Forelimb muscle (tissue), 1 donor: ENCODE measurements at regions not wholly inside any gene's neighbourhood (a gene's known extent, or its start where the extent isn't known, plus 50 kb on each side); places are given as distances from the start of the nearest gene placed in this dataset.
"Not testable (repeated sequence)": the region's sequence is repeated elsewhere in the genome, so short reads cannot be mapped to it uniquely, and the experiment has no call there.

Experiments
- DNase-seq: peaks from one replicate; pipeline ENCODE4 v3.0.0-alpha.2; 2013; ENCODE audit warnings: low read depth

DNA sequence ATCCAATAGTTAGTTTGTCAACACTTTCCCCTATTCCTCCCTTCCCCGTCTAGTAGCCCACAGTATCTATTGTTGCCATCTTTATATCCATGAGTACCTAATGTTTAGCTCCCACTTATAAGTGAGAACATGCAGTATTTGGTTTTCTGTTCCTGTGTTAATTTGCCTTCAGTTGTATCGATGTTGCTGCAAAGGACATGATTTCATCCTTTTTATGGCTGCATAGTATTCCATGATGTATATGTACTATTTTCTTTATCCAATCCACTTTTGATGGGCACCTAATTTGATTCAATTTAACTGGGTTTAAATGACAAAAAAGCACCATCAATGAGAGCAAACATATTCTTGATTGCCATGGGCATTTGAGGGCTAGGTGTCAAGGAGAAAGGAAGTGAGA is 321.5 kb upstream of the TBX18 start:
- no peak for DNase-seq

DNA sequence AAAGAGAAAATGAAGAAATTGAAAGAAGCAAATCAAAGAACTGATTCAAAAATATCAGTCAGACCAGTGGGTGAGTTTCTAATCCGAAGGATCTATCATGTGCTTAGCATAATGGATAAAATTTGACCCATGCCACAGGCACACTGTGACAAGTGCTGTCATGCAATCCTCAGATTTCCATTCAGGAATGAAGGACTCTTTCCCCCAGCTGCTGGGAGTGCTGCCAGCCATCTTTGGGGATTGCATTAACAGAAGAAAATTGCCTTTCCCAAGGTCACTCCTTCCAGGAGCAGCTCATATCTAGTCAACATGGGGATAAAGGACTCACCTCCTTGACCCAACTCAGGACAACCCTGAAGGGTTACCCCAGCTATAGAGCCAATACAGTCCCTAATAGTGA is 316.7 kb upstream of the TBX18 start:
- DNase-seq: no peak

DNA sequence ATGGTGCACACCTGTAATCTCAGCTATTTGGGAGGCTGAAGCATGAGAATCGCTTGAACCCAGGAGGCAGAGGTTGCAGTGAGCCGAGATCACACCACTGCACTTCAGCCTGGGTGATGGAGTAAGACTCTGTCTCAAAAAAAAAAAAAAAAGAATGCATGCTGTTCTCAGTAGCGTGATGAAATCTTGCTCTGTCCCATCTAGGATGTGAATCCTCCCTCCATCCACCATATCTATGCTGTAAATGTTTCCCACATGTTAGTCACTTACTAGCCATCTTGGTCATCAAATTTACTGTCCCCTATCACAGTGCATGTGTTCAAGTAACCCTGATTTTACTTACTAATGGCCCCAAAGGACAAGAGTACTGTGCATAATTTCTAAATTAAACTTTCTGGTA is 315.4 kb upstream of the TBX18 start:
- no peak for DNase-seq

DNA sequence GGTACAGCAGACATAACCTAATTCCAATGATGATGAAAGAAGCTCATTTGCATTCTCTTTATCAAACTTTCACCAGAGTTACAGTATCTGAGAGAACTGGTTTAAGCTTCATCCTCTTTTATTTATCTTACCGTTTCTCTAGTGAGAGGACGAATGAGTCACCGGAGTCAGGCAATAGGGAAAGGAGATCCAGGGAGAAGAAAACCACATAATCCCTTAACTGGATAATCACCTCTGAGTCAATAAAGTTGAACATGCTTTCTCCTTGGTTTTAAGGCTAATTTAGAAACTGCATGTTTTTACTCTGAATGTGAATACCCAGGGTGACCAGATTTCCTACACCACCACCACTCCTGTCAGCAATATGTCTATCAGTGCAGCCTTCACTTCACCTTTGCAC is 313.7 kb upstream of the TBX18 start:
- no peak for DNase-seq

DNA sequence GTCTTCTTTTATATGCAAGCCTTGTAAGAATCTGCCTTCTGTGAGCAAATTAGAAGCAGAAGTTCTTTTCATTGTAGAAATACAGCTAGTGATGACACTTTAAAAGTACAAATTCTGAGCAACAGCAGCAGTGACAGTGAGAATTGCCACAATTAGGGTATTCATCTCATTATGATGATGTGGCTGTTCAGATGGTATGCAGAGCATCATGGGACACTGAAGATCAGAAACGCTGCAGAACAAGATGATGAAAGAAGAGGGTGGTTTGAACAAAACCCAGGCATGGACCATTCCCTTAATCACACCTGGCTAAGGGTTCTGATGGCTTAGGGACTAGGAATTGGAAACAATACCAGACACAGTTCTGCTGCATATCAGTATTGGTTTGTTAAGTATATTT is 312.7 kb upstream of the TBX18 start:
- no peak for DNase-seq

DNA sequence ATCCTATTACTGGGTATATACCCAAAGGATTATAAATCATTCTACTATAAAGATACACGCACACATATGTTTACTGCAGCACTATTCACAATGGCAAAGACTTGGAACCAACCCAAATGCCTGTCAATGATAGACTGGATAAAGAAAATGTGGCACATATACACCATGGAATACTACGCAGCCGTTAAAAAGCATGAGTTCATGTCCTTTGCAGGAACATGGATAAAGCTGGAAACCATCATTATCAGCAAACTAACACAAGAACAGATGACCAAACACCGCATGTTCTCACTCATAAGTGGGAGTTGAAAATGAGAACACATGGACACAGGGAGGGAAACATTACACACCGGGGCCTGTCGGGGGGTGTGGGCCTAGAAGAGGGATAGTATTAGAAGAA is 307.4 kb upstream of the TBX18 start:
- DNase-seq: not testable (repeated sequence)

DNA sequence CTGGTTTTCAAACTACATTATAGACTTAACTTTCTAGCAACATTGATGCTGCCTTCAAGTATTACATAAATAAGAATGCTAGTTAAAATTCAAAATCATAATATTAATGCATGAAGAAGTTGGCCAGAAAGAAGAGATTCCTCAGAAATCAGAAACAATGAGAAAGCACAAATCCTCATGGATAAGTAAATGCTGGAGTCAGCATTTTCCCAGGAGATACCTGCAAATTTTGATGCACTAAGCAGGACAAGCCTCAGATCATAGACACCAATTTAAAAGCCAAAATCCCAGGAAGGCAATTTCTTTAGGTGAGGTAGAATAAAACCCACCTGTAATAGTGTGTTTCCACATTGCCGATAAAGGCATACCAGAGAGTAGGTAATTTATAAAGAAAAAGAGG is 305.2 kb upstream of the TBX18 start:
- no peak for DNase-seq

DNA sequence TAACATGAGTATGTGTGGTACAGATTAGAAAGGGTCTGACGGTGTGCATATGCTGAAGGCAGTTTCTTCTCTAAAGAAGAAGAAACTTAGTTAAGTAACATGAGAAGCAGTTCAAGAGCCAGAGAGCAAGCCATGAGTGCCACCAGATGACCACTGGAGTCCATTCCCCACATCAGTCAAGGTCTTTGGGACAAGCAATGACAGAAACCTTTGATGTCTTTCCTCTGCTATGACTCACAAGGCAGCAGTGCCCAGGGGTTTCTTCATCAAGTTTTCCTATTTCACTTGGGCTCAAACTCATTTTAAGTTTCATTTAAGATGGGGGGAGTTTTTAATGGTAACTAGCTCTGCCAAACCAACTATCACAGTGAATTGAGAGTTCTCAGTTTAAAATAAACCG is 303.8 kb upstream of the TBX18 start:
- DNase-seq: no peak

DNA sequence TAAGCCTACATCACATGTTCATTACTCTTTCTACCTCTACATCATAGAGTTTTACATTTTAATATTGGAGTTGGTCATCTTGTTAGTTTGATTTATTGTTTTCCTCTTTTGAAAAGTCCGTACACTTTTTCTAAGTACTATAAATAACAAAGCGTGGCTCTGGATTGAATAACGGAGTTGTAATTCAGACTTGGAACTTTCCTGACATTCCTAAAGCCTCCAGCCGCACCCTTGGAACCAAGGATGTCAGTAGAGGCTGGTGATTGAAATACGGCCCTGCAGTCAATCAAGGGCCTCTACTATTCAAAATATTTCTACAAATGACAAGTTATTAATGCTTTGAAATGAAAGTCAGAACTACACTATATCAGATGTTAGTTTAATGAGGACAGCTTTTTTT is 301.9 kb upstream of the TBX18 start:
- DNase-seq: no peak

DNA sequence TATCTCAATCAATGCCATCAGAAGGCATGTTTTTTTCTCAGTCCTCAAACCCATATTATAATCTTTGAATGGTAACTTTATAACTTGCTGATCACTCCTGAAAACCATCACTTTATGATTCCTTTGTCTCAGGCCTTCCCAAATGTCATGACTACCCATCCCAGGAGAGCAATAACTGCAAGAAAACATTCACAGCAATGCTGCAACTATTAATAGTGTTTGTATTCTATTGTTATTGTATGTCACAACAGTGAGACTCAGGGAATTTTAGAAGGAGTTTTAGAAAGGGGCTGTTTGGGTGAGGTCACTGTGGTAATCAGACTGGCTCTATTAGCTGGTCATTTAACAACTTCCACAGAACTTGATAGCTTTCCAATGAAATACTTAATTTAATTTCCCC is 301.4 kb upstream of the TBX18 start:
- DNase-seq: no peak

DNA sequence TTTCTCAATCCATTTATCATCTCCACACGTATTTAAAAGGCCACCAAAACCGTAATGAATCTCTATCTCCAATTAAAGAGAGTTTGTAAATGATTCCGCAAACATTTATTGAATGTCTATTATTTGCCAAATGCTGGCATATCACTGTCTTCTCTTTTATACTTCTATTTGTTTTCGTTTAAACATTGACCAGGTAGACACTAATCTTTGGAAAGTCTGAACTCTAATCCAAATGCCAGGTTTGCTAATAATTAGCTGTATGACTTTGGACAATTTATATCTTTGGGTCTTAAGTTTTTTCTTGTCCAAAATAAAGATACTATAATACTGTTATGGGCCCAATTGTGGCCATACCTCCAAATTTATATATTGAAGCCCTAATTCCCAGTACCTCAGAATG is 299.2 kb upstream of the TBX18 start:
- no peak for DNase-seq

DNA sequence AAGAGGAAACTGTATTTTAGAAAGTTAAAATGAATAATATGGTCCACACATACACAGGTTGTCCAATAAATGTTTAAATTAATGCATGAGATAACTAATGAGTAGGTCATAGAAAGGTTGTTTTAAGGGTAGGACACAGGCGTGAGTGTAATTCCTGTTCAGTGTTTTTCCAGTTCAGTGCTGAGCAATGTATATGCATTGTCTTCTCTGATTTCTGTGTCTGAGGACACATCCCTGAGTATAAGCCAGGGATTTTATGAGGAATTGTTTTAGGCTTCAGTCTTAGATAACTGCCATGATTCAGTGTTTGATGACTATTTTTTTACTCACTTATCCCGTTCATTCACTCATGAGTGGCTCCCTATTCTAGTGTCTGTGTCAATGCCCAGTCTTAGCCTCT is 298.5 kb upstream of the TBX18 start:
- no peak for DNase-seq

DNA sequence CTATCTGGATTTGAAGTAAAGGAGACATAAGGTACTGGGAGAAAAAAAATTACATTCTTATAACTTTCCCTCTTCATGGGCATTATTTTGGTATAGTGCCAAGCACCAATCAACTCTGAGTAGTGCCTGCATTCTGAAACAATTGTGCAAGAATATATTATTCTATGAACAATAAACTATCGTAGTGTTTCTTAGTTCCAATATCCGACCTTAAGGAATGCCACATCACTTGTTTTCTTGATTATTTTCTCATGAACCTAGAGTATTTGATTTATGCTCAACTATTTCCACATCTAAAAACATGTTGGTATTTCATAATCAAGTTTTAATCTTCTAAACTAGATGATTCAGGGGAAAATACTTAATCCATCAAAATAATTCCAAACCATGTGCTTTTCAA is 294.4 kb upstream of the TBX18 start:
- no peak for DNase-seq

DNA sequence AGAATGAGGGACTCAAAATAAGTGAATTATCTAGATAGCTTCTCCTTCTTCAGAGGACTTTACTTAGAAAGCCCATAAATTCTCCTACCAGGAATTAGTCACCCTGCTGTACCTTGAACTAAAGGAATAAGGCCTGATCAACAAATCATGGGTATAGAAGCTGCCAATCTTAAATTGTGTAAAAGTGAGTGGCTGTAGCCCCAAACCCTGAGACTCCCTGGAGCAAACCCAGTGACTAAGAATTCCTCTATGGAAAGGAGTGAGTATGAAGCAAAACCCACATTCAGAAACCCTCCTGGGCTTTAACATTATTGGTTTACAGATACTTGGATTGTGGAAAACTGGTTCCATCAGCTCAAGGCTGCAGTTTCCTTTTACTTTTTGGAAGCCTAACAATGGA is 285.8 kb upstream of the TBX18 start:
- no peak for DNase-seq

DNA sequence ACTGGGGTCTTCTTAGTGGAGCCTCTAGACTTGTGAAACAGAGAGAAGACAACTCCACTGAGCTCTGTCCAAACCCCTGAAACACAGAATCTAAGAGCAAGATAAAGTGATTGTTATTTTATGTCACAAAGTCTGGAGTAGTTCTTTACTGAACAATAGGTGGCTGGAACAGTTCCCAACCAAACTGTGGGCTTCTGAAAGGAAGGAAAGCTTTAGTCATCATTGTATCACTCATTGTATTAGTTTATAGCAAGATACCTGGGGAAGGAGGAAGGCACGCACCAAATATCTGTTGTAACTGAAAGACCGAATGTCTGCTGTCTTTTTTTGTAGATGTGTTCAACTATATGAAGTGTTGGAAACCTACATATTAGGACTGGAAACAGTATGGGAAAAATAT is 284.9 kb upstream of the TBX18 start:
- DNase-seq: no peak

DNA sequence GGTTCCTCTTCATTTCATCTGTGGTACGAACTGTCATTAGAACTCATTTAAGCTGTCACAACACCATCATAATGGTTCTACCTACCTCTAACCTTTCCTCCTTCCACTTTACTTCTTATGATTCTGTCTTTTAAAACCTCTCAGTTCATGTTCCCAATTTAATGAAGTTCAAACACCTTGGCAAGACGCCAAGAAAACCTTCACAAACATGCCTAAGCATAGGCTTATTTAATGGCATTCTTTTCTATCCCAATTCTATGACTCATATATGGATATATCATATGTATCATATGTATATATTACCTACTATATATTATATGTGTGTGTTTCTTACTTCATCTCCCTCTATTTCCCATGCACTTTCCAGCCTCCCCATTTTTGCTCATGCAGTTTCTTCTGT is 283.4 kb upstream of the TBX18 start:
- DNase-seq: no peak

DNA sequence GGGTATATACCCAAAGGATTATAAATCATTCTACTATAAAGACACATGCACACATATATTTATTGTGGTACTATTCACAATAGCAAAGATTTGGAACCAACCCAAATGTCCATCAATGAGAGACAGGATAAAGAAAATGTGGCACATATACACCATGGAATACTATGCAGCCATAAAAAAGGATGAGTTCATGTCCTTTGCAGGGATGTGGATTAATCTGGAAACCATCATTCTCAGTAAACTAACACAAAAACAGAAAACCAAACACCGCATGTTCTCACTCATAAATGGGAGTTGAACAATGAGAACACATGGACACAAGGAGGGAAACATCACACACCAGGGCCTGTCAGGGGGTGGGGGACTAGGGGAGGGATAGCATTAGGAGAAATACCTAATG is 281.4 kb upstream of the TBX18 start:
- not testable (repeated sequence) for DNase-seq

DNA sequence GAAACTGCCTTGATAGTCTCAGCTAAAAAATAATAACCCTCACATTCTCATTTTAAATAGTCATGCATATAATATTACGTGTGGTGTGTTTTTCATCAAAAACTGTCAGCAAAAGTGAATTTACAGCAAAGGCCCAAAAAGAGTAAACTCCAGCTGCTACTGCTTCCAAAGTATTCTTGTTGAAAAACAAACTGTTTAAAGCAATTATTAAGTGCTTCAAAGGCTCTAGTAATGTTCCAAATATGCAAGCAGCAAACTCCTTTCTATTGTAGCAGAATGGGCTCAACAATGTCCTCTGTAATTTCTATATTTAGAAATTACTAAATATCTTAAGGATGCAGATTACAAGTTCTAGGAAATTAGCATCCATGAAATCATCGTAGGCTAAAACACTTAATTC is 280.0 kb upstream of the TBX18 start:
- no peak for DNase-seq

DNA sequence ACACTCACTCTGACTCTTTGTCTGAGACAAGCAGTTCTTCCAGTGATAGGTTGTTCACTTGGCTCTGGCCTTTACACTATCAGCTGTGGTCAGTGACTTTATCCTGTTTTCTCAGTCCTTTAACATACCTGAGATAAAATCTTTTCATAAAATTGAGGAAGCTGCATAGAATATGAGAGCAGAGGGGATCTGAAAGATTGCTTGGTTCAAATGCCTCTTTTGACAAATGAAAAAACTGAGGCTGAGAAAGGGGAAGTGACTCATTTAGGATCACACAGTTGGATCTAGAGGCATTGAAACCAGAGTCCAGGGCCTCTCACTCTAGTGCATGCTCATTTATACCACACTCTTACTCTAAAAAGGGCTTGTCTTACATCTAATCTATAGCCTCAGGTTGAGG is 277.0 kb upstream of the TBX18 start:
- DNase-seq: no peak

DNA sequence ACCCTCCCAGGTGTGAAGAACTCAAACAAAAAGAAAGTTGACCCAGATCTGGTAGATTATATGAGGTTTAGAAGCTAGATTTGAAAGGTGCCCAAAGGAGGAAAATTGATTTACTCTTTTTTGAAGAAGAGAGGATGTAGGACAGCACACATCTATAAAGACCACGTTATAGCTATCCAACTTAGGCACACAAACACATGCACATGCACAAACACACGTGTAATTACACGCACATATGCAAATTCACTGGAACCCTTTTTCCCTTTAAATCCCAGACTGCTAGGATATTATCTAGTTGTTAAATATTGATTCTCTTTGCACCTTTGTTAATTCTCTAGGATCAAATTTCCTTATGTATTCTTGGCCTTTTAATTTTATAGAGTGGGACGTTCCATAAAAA is 272.8 kb upstream of the TBX18 start:
- DNase-seq: no peak

DNA sequence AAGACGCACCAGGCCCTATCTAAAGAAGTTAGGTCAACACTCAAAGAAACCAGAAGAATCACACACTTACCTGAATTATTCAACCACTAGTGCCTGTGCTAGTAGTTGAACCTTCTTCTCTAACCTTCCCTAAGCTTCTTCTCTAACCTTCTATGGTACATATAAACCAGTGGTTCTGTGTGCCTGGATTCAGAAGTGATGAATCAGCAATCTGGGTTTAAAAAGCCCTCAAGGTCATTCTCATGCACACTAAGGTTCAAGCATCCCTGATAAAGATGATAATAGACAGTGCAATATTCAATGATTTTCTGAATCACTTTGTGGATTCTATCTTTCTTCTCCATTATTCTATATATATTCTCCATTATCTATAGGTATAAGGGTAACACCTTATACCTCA is 271.4 kb upstream of the TBX18 start:
- DNase-seq: no peak

DNA sequence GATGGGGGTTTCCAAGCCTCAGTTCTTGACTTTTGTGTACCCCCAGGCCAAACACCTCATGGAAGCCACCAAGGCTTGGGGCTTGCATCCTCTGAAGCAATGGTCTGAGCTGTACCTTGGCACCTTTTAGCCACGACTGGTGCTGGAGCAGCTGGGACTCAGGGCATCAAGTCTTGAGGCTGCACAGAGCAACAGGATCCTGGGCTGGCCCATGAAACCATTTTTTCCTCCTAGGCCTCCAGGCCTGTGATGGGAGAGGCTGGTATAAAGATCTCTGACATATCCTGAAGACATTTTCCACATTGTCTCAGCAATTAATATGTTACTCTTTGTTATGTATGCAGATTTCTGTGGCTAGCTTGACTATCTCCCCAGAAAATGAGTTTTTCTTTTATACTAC is 269.1 kb upstream of the TBX18 start:
- no peak for DNase-seq

DNA sequence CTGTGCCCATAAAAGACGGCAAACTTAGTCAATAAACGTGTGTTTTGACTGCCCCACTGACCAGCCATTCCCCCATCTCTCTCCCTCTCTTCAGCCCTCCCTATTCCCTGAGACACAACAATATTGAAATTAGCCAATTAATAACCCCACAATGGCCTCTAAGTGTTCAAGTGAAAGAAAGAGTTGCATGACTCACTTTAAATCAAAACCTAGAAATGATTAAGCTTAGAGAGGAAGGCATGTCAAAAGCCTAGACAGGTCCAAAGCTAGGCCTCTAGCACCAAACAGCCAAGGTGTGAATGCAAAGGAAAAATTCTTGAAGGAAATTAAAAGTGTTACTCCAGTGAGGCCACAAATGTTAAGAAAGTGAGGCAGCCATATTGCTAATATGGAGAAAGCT is 261.6 kb upstream of the TBX18 start:
- DNase-seq: no peak

DNA sequence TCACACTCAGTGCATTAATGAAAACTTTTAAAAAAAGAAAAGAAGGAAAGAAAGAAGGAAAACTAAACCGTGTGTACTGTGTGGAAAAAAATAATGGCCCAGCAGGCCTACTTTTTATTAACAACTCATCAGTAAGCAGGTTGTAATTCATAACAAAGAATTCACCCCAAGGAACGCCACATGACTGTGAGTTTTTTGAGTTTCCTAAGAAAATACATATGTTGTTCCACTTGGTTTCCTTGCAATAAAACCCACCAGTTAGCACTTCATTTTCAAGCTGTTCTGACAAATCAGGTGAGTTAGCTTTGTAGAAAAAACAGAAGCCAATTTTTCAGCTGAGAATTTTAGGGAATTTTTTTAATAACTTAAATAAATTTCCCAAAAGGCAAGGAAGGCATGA is 259.3 kb upstream of the TBX18 start:
- no peak for DNase-seq

DNA sequence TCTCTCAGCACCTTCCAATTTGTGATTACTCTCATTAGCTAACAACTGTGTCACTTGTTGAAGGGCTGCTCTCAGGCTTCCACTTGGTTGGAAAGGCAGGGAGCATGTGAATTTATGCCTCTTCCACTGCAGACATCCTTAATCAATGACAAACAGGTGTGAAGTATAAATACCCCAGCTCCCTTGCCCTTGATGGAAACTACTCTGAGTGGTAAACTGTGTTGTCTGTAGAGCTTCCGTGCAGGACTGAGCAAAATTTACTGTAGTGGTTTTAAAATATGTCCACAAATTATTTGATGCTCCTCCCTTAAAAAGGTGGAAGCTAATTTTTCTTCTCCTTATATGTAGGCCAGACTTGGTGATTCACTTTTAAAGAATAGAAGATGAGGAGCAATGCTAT is 253.0 kb upstream of the TBX18 start:
- no peak for DNase-seq
